HG02610 (cell line): ENCODE measurements at regions not wholly inside any gene's neighbourhood (a gene's known extent, or its start where the extent isn't known, plus 50 kb on each side); places are given as distances from the start of the nearest gene placed in this dataset.

Experiments
- ATAC-seq: cut with Tn5 transposase; IDR thresholded peaks from one replicate; pipeline ENCODE4 v1.9.1; 2021; ENCODE audit warnings: mild to moderate bottlenecking, moderate library complexity; ENCODE audit not compliant: unreplicated experiment

- ATAC-seq = no peak
These were observed 56.3 kb upstream of the BRD7 start for GRCh38 chr16:50425044-50425443.

DNA sequence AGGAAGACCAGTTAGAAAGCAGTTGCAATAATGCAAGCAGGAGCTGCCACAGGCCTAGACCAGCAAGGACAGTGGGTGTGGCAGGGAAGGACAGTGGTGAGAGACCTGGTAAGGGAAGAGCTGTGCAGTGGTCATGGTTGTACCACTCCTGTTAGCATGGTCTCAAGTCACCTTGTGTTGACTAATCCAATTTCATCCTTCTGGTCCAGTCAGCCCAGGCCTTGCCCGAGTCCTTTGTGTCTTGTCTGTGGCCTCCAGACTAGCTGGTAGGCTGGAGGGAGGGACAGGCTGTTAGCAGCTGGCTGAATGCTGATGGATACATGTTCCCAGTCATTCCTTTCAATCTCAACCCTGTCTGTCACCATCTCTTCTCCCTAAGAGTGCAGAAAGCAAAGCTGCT is 54.1 kb upstream of the BRD7 start:
- no peak for ATAC-seq

DNA sequence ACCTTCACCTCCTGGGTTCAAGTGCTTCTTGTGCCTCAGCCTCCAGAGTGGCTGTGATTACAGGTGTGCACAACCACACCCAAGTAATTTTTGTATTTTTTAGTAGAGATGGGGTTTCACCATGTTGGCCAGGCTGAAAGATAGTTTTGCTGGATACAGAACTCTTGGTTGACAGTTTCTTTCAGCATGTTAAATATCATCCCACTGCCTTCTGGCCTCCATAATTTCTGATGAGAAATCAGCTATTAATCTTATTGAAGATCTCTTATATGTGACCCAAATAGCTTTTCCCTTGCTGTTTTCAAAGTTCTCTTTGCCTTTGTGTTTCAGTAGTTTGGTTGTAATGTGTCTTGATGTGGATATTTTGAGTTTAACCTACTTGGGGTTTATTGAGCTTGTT is 50.3 kb upstream of the BRD7 start:
- no peak for ATAC-seq
